Transverse colon (tissue), 3 donors: ENCODE measurements at regions not wholly inside any gene's neighbourhood (a gene's known extent, or its start where the extent isn't known, plus 50 kb on each side); places are given as distances from the start of the nearest gene placed in this dataset.

Experiments
- CTCF ChIP-seq, 5 experiments: fragments of 200-600 bp in 3 of 5; fragments of 450-650 bp in 2 of 5; sonication (generic) in 3 of 5; IDR thresholded peaks; 1 replicate in 2 of 5; 2 replicates in 3 of 5; pipeline ENCODE4 v1.5.1; 2016 to 2017; ENCODE audit warnings: antibody characterized with exemption in 5 of 5, inconsistent platforms in 3 of 5, mild to moderate bottlenecking in 2 of 5, moderate library complexity in 1 of 5
- EP300 ChIP-seq: sonication (generic); formaldehyde crosslinking; IDR thresholded peaks from one replicate; pipeline ENCODE4 v1.6.1; 2017; ENCODE audit warnings: antibody characterized with exemption, low read depth
- POLR2A ChIP-seq: fragments of 450-650 bp; IDR thresholded peaks from one replicate; pipeline ENCODE4 v1.6.1; 2016; ENCODE audit warnings: antibody characterized with exemption, mild to moderate bottlenecking, moderate library complexity

GRCh38 chr2:217725409-217725808 lies 277.4 kb downstream of the TNS1 start:
- no peak for TF ChIP-seq POLR2A
- no peak for TF ChIP-seq CTCF (IDR thresholded peaks at IDR 0.05)
- TF ChIP-seq EP300, result no peak
